Astrocyte of the cerebellum (primary cell): ENCODE measurements at regions not wholly inside any gene's neighbourhood (a gene's known extent, or its start where the extent isn't known, plus 50 kb on each side); places are given as distances from the start of the nearest gene placed in this dataset.

ENCODE experiments used
- DNase-seq: peaks from one replicate; pipeline ENCODE4 v3.0.0-alpha.2; 2011; ENCODE audit warnings: low read depth
- H3K4me3 ChIP-seq: 2 replicates; pipeline ENCODE4 v1.5.1; 2011; ENCODE audit warnings: mild to moderate bottlenecking, low read depth, low read length, moderate library complexity
- CTCF ChIP-seq: IDR thresholded peaks from 2 replicates; pipeline ENCODE4 v1.5.1; 2012; ENCODE audit warnings: low read length, low read depth, moderate library complexity, mild to moderate bottlenecking; ENCODE audit errors: missing control alignments
- in situ Hi-C: cut with HindIII; loops from 2 replicates; pipeline ENCODE4 v1.10.0; 2017; ENCODE audit warnings: low sequenced_read_pairs

DNA sequence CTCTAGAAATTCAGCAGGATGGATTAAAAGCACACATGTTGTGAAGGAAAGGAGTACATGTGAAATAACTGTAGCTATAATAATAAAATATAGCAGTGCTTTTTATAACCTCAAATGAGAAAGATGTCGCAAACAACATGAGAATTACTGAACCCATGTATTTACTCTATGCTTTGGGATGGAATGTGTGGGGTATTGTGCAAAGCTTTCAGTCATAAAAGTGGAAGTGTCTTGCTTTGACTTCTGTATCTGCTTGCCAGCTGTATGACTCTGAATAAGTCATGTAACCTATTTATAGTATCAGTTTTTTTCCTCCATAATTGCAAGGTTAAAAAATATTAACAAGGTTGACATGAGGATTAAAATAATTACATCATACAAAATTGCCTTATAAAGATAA is 519.3 kb upstream of the CADM2 start:
- DNase-seq: no peak
- no peak for TF ChIP-seq CTCF
- in situ Hi-C loops: no loop called here
- no peak overlapping the region for H3K4me3 ChIP-seq

GRCh38 chr3:84440291-84440690 is 518.5 kb upstream of the CADM2 start:
- no peak for DNase-seq
- in situ Hi-C loops: no loop called here
- TF ChIP-seq CTCF: no peak
- H3K4me3 ChIP-seq: no peak overlapping the region

DNA sequence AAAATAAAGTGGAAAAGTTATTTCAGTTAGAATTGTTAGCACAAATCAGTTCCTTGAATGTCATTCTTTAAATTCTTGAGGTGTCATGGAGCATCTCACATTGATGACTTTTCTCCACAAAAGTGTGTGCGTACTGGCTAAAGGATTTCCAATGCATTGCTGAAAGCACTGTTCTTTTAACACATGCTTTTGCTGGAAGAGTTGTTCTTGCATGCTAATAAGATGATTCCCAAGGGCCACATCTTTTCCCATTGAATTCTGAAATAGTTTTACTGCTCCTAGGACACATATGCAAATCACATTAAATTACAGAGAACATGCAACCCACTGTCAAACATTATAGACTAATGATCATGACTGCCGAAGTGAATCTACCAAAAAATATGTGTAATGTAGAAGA is 516.3 kb upstream of the CADM2 start:
- no peak overlapping the region for H3K4me3 ChIP-seq
- DNase-seq: no peak
- in situ Hi-C loops: no loop called here
- no peak for TF ChIP-seq CTCF

- no peak overlapping the region for H3K4me3 ChIP-seq
- DNase-seq: no peak
- TF ChIP-seq CTCF: no peak
- in situ Hi-C loops: no loop called here
Observed at GRCh38 chr3:84444726-84445521, 513.9 kb upstream of the CADM2 start.

DNA sequence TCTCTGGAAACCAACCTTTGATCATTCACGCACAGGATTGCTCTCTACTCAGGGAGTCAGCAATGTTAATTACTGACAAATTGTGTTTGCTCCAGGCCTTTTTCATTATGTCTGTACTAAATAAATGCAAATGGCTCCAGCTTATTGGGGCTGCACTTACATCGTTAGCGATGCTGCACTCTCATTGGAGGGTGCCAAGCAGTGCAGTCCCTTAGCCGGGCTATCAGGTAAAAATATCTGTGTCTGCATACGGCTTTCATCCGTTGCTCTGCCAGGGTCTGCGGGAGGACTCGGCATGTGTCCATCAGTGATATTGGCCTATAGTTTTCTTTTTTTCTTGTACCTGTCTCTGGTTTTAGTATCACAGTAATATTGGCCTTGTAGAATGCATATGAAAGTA is 471.5 kb upstream of the CADM2 start:
- in situ Hi-C loops: no loop called here
- no peak for DNase-seq
- H3K4me3 ChIP-seq: no peak overlapping the region
- TF ChIP-seq CTCF: no peak

DNA sequence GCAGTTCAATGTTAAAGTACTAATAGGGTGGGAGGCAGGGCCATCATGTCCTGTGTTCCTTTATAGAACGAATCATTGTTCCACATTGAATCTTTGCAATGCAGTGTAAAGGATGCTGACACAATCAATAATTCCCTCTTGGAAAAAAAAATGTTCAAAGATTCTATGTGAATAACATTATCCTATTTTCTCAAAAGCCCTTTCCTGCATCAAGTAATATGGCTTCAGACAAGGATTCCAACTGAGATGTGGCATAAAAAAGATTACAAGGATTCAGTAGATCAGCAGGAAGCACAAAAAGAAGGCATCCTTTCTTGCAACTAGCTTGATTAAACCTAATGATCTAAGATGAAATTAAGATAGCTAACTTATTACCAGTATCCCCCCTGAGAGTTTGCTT is 454.0 kb upstream of the CADM2 start:
- H3K4me3 ChIP-seq: no peak overlapping the region
- no peak for TF ChIP-seq CTCF
- in situ Hi-C loops: no loop called here
- DNase-seq: no peak
